SK-N-SH (cell line): ENCODE measurements at regions not wholly inside any gene's neighbourhood (a gene's known extent, or its start where the extent isn't known, plus 50 kb on each side); places are given as distances from the start of the nearest gene placed in this dataset.

Experiments
- CTCF ChIA-PET: fragments of 300-600, 350-600 bp; formaldehyde crosslinking; extraction: SDS; loops from one replicate; lab custom pipeline; 2021; lab: Yijun Ruan, JAX
- POLR2A ChIA-PET: fragments of 350-600 bp; sonication (Branson Sonifier 250); formaldehyde crosslinking; extraction: SDS; loops from one replicate; lab custom pipeline; 2020; ENCODE audit warnings: antibody characterized with exemption, inconsistent platforms; lab: Yijun Ruan, JAX
- DNase-seq: peaks from one replicate; pipeline ENCODE4 v3.0.0; 2012
- H2AFZ ChIP-seq: fragments of 200-600 bp; sonication (generic); 2 replicates; pipeline ENCODE4 v1.8.1; 2016; ENCODE audit warnings: antibody characterized with exemption, mild to moderate bottlenecking, low read depth
- H3F3A ChIP-seq: fragments of 200-600 bp; sonication (generic); replicated peaks from 2 replicates; pipeline ENCODE3; 2016; ENCODE audit warnings: antibody characterized with exemption, mild to moderate bottlenecking; ENCODE audit not compliant: insufficient read depth
- H3K27ac ChIP-seq, 2 experiments: fragments of 200-500 bp in 1 of 2; fragments of 200-600 bp in 1 of 2; sonication (Bioruptor generic) in 1 of 2; sonication (generic), shearing (Covaris generic) in 1 of 2; 2 replicates each; pipeline versions ENCODE4 v1.5.1 to v1.6.1; 2014 to 2016; ENCODE audit warnings: low read depth in 2 of 2, inconsistent platforms in 1 of 2, low read length in 1 of 2, mild to moderate bottlenecking in 1 of 2, mixed read lengths in 1 of 2
- H3K27me3 ChIP-seq: fragments of 200-600 bp; sonication (generic), shearing (Covaris generic); 2 replicates; pipeline ENCODE4 v1.6.1; 2016; ENCODE audit warnings: mixed run types; ENCODE audit not compliant: insufficient read depth
- H3K36me3 ChIP-seq, 2 experiments: fragments of 200-500 bp in 1 of 2; fragments of 200-600 bp in 1 of 2; sonication (Bioruptor generic) in 1 of 2; sonication (generic) in 1 of 2; replicated peaks in 1 of 2; 2 replicates each; pipeline versions ENCODE3 to v1.5.1; 2014 to 2016; ENCODE audit warnings: low read length in 1 of 2, mild to moderate bottlenecking in 1 of 2; ENCODE audit not compliant: insufficient read depth in 2 of 2, control insufficient read depth in 1 of 2
- H3K4me1 ChIP-seq, 2 experiments: fragments of 200-500 bp in 1 of 2; fragments of 200-600 bp in 1 of 2; sonication (Bioruptor generic) in 1 of 2; sonication (generic), shearing (Covaris generic) in 1 of 2; 2 replicates each; pipeline versions ENCODE4 v1.5.1 to v1.6.1; 2014 to 2016; ENCODE audit warnings: low read depth in 1 of 2, low read length in 1 of 2, mixed run types in 1 of 2; ENCODE audit not compliant: insufficient read depth in 2 of 2, control insufficient read depth in 1 of 2
- H3K4me2 ChIP-seq: fragments of 200-600 bp; sonication (generic), shearing (Covaris generic); 2 replicates; pipeline ENCODE4 v1.6.1; 2017; ENCODE audit warnings: mixed run types
- H3K4me3 ChIP-seq, 2 experiments: fragments of 200-500 bp in 1 of 2; fragments of 200-600 bp in 1 of 2; sonication (Bioruptor generic) in 1 of 2; sonication (generic), shearing (Covaris generic) in 1 of 2; 2 replicates each; pipeline versions ENCODE4 v1.5.1 to v1.8.1; 2014 to 2016; ENCODE audit warnings: low read depth in 2 of 2, inconsistent platforms in 1 of 2, low read length in 1 of 2, mild to moderate bottlenecking in 1 of 2, mixed read lengths in 1 of 2, moderate library complexity in 1 of 2
- H3K79me2 ChIP-seq: fragments of 200-600 bp; sonication (generic); 2 replicates; pipeline ENCODE4 v1.8.1; 2017; ENCODE audit warnings: mild to moderate bottlenecking; ENCODE audit not compliant: insufficient read depth
- H3K9ac ChIP-seq: fragments of 200-600 bp; sonication (generic); 2 replicates; pipeline ENCODE4 v1.6.1; 2017; ENCODE audit warnings: mixed run types
- H3K9me2 ChIP-seq: fragments of 200-600 bp; sonication (generic); 2 replicates; pipeline ENCODE4 v1.6.1; 2017; ENCODE audit warnings: mixed run types
- H3K9me3 ChIP-seq: fragments of 200-600 bp; sonication (generic); 2 replicates; pipeline ENCODE4 v1.6.1; 2017; ENCODE audit warnings: mixed run types, mild to moderate bottlenecking, moderate library complexity
- H4K20me1 ChIP-seq: fragments of 200-600 bp; sonication (generic); 2 replicates; pipeline ENCODE4 v1.6.1; 2017; ENCODE audit warnings: mild to moderate bottlenecking, mixed run types; ENCODE audit not compliant: insufficient read depth
- CTCF ChIP-seq: fragments of 200-600 bp; sonication (generic); IDR thresholded peaks from 2 replicates; pipeline ENCODE4 v1.6.1; 2017; ENCODE audit warnings: antibody characterized with exemption, mild to moderate bottlenecking, moderate library complexity
- ELF1 ChIP-seq: IDR thresholded peaks from 2 replicates; pipeline ENCODE4 v1.4.0; 2012
- EP300 ChIP-seq, 2 experiments: IDR thresholded peaks; 2 replicates each; pipeline versions ENCODE4 v1.4.0 to v1.6.1; 2012; ENCODE audit warnings: borderline replicate concordance in 1 of 2, low read depth in 1 of 2, low read length in 1 of 2
- EZH2phosphoT487 ChIP-seq: fragments of 200-600 bp; sonication (generic); IDR thresholded peaks from 2 replicates; pipeline ENCODE4 v1.6.1; 2017; ENCODE audit warnings: low read depth, mixed run types, mild to moderate bottlenecking, antibody characterized with exemption, moderate library complexity, borderline replicate concordance
- FOSL2 ChIP-seq: IDR thresholded peaks from 2 replicates; pipeline ENCODE4 v1.4.0; 2012; ENCODE audit warnings: low read depth, mild to moderate bottlenecking, moderate library complexity, borderline replicate concordance
- JUND ChIP-seq: IDR thresholded peaks from 2 replicates; pipeline ENCODE4 v1.4.0; 2012
- MEF2A ChIP-seq: IDR thresholded peaks from 2 replicates; pipeline ENCODE4 v1.4.0; 2012; ENCODE audit warnings: low read depth, borderline replicate concordance
- NFIC ChIP-seq: IDR thresholded peaks from 2 replicates; pipeline ENCODE4 v1.4.0; 2012; ENCODE audit warnings: borderline replicate concordance
- NRF1 ChIP-seq: IDR thresholded peaks from 2 replicates; pipeline ENCODE4 v1.6.1; 2012; ENCODE audit warnings: low read depth, mild to moderate bottlenecking, low read length
- POLR2AphosphoS5 ChIP-seq: IDR thresholded peaks from 2 replicates; pipeline ENCODE4 v1.6.1; 2012; ENCODE audit warnings: low read depth, low read length
- RAD21 ChIP-seq: IDR thresholded peaks from 2 replicates; pipeline ENCODE4 v1.6.1; 2012; ENCODE audit warnings: mild to moderate bottlenecking, low read length
- RCOR1 ChIP-seq: fragments of 150-350 bp; IDR thresholded peaks from 2 replicates; pipeline ENCODE4 v1.6.1; 2017; ENCODE audit warnings: antibody characterized with exemption, low read length
- RXRA ChIP-seq: IDR thresholded peaks from 2 replicates; pipeline ENCODE4 v1.4.0; 2012; ENCODE audit warnings: low read depth, mild to moderate bottlenecking, borderline replicate concordance
- TAF1 ChIP-seq: IDR thresholded peaks from 2 replicates; pipeline ENCODE4 v1.6.1; 2012; ENCODE audit warnings: low read depth, mild to moderate bottlenecking, low read length, moderate library complexity, borderline replicate concordance
- USF2 ChIP-seq: fragments of 150-350 bp; IDR thresholded peaks from 2 replicates; pipeline ENCODE4 v1.6.1; 2017; ENCODE audit warnings: antibody characterized with exemption, low read length, low read depth, borderline replicate concordance
- WGBS: methylation state at CpG from one replicate; pipeline ENCODE4 v1.1.6; 2017; ENCODE audit warnings: low lambda C conversion rate; 5-methylcytosine and 5-hydroxymethylcytosine counted together
- TF ChIP-seq, protein P1 (sequence below): IDR thresholded peaks from 2 replicates; pipeline ENCODE4 v1.4.0; 2012; ENCODE audit warnings: low read depth, borderline replicate concordance
- TF ChIP-seq, protein P2 (sequence below): IDR thresholded peaks from 2 replicates; pipeline ENCODE4 v1.4.0; 2012; ENCODE audit warnings: low read depth, borderline replicate concordance

GRCh38 chr11:129308241-129308865, 67.3 kb upstream of the BARX2 start:
- Histone ChIP-seq H3K36me3 (no peaks in the 10 kb centered on the region), H3K27ac (no peak overlapping the region), H3K4me1 (no peaks in the 10 kb centered on the region; a peak in 1 of 4 replicates), H4K20me1 (no peaks in the 10 kb centered on the region), H3K9me2 (no peaks in the 10 kb centered on the region), H3K4me3 (no peak overlapping the region), H3K79me2 (no peaks in the 10 kb centered on the region), H3K27me3 (no peaks in the 10 kb centered on the region; the same call in 1 of the 2 replicates), H3K4me2 (no peak overlapping the region), H2AFZ (no peak overlapping the region), H3F3A (no peaks in the 10 kb centered on the region), H3K9me3 (no peaks in the 10 kb centered on the region), H3K9ac (no peak overlapping the region)
- no peak for TF ChIP-seq USF2
- TF ChIP-seq MEF2A = no peak
- TF ChIP-seq RCOR1 = no peak
- no peak for TF ChIP-seq EP300 (IDR thresholded peaks at IDR 0.05; ENCODE audit: borderline replicate concordance in 1 of 2, low read depth in 1 of 2, low read length in 1 of 2)
- no peak for TF ChIP-seq NRF1
- no peak for TF ChIP-seq RXRA
- TF ChIP-seq RAD21 = no peak
- no peak for TF ChIP-seq EZH2phosphoT487
- TF ChIP-seq TAF1 = no peak
- TF ChIP-seq CTCF = no peak
- no peak for TF ChIP-seq JUND
- TF ChIP-seq FOSL2 = no peak
- TF ChIP-seq POLR2AphosphoS5 = no peak
- TF ChIP-seq, protein P1, sequence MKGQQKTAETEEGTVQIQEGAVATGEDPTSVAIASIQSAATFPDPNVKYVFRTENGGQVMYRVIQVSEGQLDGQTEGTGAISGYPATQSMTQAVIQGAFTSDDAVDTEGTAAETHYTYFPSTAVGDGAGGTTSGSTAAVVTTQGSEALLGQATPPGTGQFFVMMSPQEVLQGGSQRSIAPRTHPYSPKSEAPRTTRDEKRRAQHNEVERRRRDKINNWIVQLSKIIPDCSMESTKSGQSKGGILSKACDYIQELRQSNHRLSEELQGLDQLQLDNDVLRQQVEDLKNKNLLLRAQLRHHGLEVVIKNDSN = no peak
- no peak for TF ChIP-seq NFIC
- 41% methylated on average over 8 of the region's 8 CpGs for WGBS
- ChIA-PET POLR2A (no interaction called here), CTCF (no interaction called here)
- no peak for DNase-seq

GRCh38 chr11:129307162-129307561, 68.5 kb upstream of the BARX2 start:
- ChIA-PET CTCF (no interaction called here), POLR2A (no interaction called here)
- WGBS = 46% methylated on average over 3 of the region's 3 CpGs

More at GRCh38 chr11:129307162-129307561, 68.5 kb upstream of the BARX2 start:
- Histone ChIP-seq H3K36me3 (no peaks in the 10 kb centered on the region), H3K9me2 (no peaks in the 10 kb centered on the region), H3K4me3 (no peak overlapping the region), H3K27me3 (no peaks in the 10 kb centered on the region; the same call in 1 of the 2 replicates), H3K4me1 (no peaks in the 10 kb centered on the region), H3K79me2 (no peaks in the 10 kb centered on the region), H4K20me1 (no peaks in the 10 kb centered on the region), H3K9ac (no peak overlapping the region), H3K27ac (no peak overlapping the region), H3K9me3 (no peaks in the 10 kb centered on the region), H2AFZ (no peak overlapping the region), H3K4me2 (no peak overlapping the region), H3F3A (no peaks in the 10 kb centered on the region)
- no peak for DNase-seq
- TF ChIP-seq RAD21 (no peak), RCOR1 (no peak), ELF1 (no peak), CTCF (no peak)
- TF ChIP-seq, protein P2, sequence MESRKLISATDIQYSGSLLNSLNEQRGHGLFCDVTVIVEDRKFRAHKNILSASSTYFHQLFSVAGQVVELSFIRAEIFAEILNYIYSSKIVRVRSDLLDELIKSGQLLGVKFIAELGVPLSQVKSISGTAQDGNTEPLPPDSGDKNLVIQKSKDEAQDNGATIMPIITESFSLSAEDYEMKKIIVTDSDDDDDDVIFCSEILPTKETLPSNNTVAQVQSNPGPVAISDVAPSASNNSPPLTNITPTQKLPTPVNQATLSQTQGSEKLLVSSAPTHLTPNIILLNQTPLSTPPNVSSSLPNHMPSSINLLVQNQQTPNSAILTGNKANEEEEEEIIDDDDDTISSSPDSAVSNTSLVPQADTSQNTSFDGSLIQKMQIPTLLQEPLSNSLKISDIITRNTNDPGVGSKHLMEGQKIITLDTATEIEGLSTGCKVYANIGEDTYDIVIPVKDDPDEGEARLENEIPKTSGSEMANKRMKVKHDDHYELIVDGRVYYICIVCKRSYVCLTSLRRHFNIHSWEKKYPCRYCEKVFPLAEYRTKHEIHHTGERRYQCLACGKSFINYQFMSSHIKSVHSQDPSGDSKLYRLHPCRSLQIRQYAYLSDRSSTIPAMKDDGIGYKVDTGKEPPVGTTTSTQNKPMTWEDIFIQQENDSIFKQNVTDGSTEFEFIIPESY = no peak
